GM12892 (cell line): ENCODE measurements at regions not wholly inside any gene's neighbourhood (a gene's known extent, or its start where the extent isn't known, plus 50 kb on each side); places are given as distances from the start of the nearest gene placed in this dataset.

Experiments used
- POLR2A ChIP-seq: IDR thresholded peaks from 2 replicates; pipeline ENCODE4 v1.6.1; 2011; ENCODE audit warnings: low read depth, low read length, control low read depth
- POLR2AphosphoS5 ChIP-seq: IDR thresholded peaks from 2 replicates; pipeline ENCODE4 v1.6.1; 2011; ENCODE audit warnings: low read depth, low read length, control low read depth
- TAF1 ChIP-seq: IDR thresholded peaks from 2 replicates; pipeline ENCODE4 v1.6.1; 2011; ENCODE audit warnings: low read depth, mild to moderate bottlenecking, control low read depth, low read length, borderline replicate concordance

DNA sequence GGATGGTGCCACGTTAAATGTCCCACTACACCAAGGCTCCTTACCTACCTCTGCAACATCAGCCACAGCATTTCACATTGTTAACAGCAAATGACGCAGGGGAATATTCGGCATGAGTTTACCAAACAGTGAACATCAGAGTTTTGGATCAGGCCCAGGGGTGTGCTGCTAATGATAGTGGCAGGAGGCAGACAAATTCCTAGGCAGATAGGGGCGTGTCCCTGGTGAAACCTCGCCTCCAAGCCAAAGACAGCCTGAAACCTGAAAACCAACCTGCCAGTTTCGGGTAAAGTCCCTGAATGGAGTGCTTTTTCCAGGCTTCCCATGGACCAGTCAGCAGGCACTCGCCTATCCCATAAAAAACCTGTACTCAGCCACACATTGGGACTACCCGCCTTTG is 133.6 kb downstream of the SH3BGRL2 start:
- no peak for TF ChIP-seq POLR2AphosphoS5
- TF ChIP-seq POLR2A: no peak
- no peak for TF ChIP-seq TAF1
